H1 (cell line): ENCODE measurements at regions not wholly inside any gene's neighbourhood (a gene's known extent, or its start where the extent isn't known, plus 50 kb on each side); places are given as distances from the start of the nearest gene placed in this dataset.

Experiments used
- CTCF ChIA-PET: fragments of 300-600 bp; sonication (Branson Sonifier 250); formaldehyde crosslinking; loops from one replicate; lab custom pipeline; 2021; ENCODE audit not compliant: partially characterized antibody; lab: Charles Lee
- POLR2A ChIA-PET: fragments of 300-600 bp; sonication (Branson Sonifier 250); formaldehyde crosslinking; loops from one replicate; lab custom pipeline; 2021; ENCODE audit warnings: inconsistent platforms; ENCODE audit not compliant: partially characterized antibody; lab: Charles Lee
- DNase-seq, 2 experiments: peaks; one replicate each; pipeline versions ENCODE4 v3.0.0 to v3.0.0-alpha.2; 2010 to 2022; ENCODE audit warnings: low spot score in 2 of 2, low read depth in 1 of 2, mixed read lengths in 1 of 2
- FAIRE-seq: peaks from 2 replicates; lab custom pipeline; 2011; peaks lifted over from hg19 to GRCh38; lab: Jason Lieb, UNC
- H2AFZ ChIP-seq: 2 replicates; pipeline ENCODE4 v1.8.1; 2012; ENCODE audit warnings: low read length, inconsistent platforms
- H2AK5ac ChIP-seq: 2 replicates; pipeline ENCODE4 v1.6.1; 2013; ENCODE audit warnings: low read depth, low read length
- H2BK120ac ChIP-seq: replicated peaks from 2 replicates; pipeline ENCODE3; 2013; ENCODE audit warnings: low read depth, low read length, inconsistent platforms
- H2BK12ac ChIP-seq: 2 replicates; pipeline ENCODE4 v1.6.1; 2013; ENCODE audit warnings: low read depth, low read length
- H2BK15ac ChIP-seq: 2 replicates; pipeline ENCODE4 v1.6.1; 2013; ENCODE audit warnings: low read length
- H2BK20ac ChIP-seq: 2 replicates; pipeline ENCODE4 v1.6.1; 2013; ENCODE audit warnings: low read length
- H2BK5ac ChIP-seq: 2 replicates; pipeline ENCODE4 v1.6.1; 2013; ENCODE audit warnings: low read depth, low read length
- H3K14ac ChIP-seq: 2 replicates; pipeline ENCODE4 v1.6.1; 2013; ENCODE audit warnings: inconsistent platforms; ENCODE audit not compliant: insufficient read length
- H3K18ac ChIP-seq: 2 replicates; pipeline ENCODE4 v1.6.1; 2013; ENCODE audit warnings: low read length; ENCODE audit errors: extremely low read depth
- H3K23ac ChIP-seq: 2 replicates; pipeline ENCODE4 v1.6.1; 2013; ENCODE audit warnings: inconsistent platforms; ENCODE audit not compliant: insufficient read length
- H3K23me2 ChIP-seq: 2 replicates; pipeline ENCODE4 v1.6.1; 2013; ENCODE audit warnings: low read depth, low read length
- H3K27ac ChIP-seq: 2 replicates; pipeline ENCODE4 v1.6.1; 2011; ENCODE audit warnings: low read depth, low read length, inconsistent platforms
- H3K27me3 ChIP-seq, 4 experiments: replicated peaks in 1 of 4; 1 replicate in 1 of 4; 2 replicates in 3 of 4; pipeline versions ENCODE4 v1.6.1 to v1.8.1; 2011 to 2013; ENCODE audit warnings: low read length in 3 of 4, mild to moderate bottlenecking in 3 of 4, inconsistent platforms in 2 of 4, mixed read lengths in 2 of 4, moderate library complexity in 1 of 4; ENCODE audit not compliant: control insufficient read depth in 3 of 4, insufficient read depth in 3 of 4; ENCODE audit errors: extremely low read depth in 1 of 4
- H3K36me3 ChIP-seq, 4 experiments: 2 replicates each; pipeline versions ENCODE4 v1.6.1 to v1.8.1; 2011 to 2013; ENCODE audit warnings: mild to moderate bottlenecking in 4 of 4, low read length in 3 of 4, moderate library complexity in 2 of 4, control low read depth in 1 of 4, inconsistent platforms in 1 of 4; ENCODE audit not compliant: insufficient read depth in 4 of 4, control insufficient read depth in 2 of 4
- H3K4ac ChIP-seq: replicated peaks from 2 replicates; pipeline ENCODE3; 2013; ENCODE audit warnings: low read length, low read depth, mixed read lengths, inconsistent platforms; ENCODE audit not compliant: insufficient read length
- H3K4me1 ChIP-seq, 4 experiments: replicated peaks in 1 of 4; 1 replicate in 1 of 4; 2 replicates in 3 of 4; pipeline versions ENCODE4 v1.6.1 to v1.8.1; 2011 to 2013; ENCODE audit warnings: low read length in 3 of 4, inconsistent platforms in 2 of 4, mixed read lengths in 1 of 4; ENCODE audit not compliant: insufficient read depth in 4 of 4, control insufficient read depth in 3 of 4
- H3K4me2 ChIP-seq, 2 experiments: 2 replicates each; pipeline versions ENCODE4 v1.6.1 to v1.8.1; 2011 to 2013; ENCODE audit warnings: low read depth in 2 of 2, low read length in 2 of 2, control low read depth in 1 of 2, inconsistent platforms in 1 of 2, mild to moderate bottlenecking in 1 of 2; ENCODE audit not compliant: insufficient read depth in 1 of 2
- H3K4me3 ChIP-seq, 4 experiments: fragments of 200-600, 300-600 bp in 1 of 4; sonication (generic), shearing (Covaris generic), sonication (Bioruptor Twin) in 1 of 4; 2 replicates each; pipeline versions ENCODE4 v1.5.1 to v1.8.1; 2011 to 2016; ENCODE audit warnings: low read length in 4 of 4, low read depth in 3 of 4, control low read depth in 2 of 4, inconsistent platforms in 2 of 4, mild to moderate bottlenecking in 2 of 4, mixed read lengths in 1 of 4, moderate library complexity in 1 of 4; ENCODE audit not compliant: insufficient read depth in 2 of 4; ENCODE audit errors: extremely low read depth in 1 of 4
- H3K56ac ChIP-seq: replicated peaks from 2 replicates; pipeline ENCODE3; 2013; ENCODE audit warnings: low read depth, mild to moderate bottlenecking, mixed read lengths, low read length, inconsistent platforms; ENCODE audit not compliant: insufficient read length
- H3K79me1 ChIP-seq: 2 replicates; pipeline ENCODE4 v1.6.1; 2013; ENCODE audit warnings: low read depth, low read length, control low read depth
- H3K79me2 ChIP-seq, 2 experiments: 2 replicates each; pipeline versions ENCODE4 v1.6.1 to v1.8.1; 2012 to 2013; ENCODE audit warnings: low read length in 2 of 2, mild to moderate bottlenecking in 2 of 2, inconsistent platforms in 1 of 2; ENCODE audit not compliant: insufficient read depth in 2 of 2, control insufficient read depth in 1 of 2
- H3K9ac ChIP-seq, 4 experiments: replicated peaks in 1 of 4; 1 replicate in 1 of 4; 2 replicates in 3 of 4; pipeline versions ENCODE4 v1.6.1 to v1.8.1; 2011 to 2013; ENCODE audit warnings: low read depth in 3 of 4, low read length in 3 of 4, control low read depth in 2 of 4, mild to moderate bottlenecking in 2 of 4, moderate library complexity in 2 of 4, inconsistent platforms in 1 of 4; ENCODE audit errors: extremely low read depth in 1 of 4
- H3K9me3 ChIP-seq, 2 experiments: 2 replicates each; pipeline versions ENCODE4 v1.6.1 to v1.8.1; 2012 to 2013; ENCODE audit warnings: mild to moderate bottlenecking in 2 of 2, moderate library complexity in 2 of 2, control low read depth in 1 of 2, inconsistent platforms in 1 of 2, low read depth in 1 of 2, low read length in 1 of 2, mixed read lengths in 1 of 2; ENCODE audit not compliant: insufficient read depth in 2 of 2
- H4K20me1 ChIP-seq, 2 experiments: replicated peaks in 1 of 2; 2 replicates each; pipeline versions ENCODE3 to v1.8.1; 2011 to 2013; ENCODE audit warnings: inconsistent platforms in 2 of 2, low read length in 2 of 2, mild to moderate bottlenecking in 1 of 2; ENCODE audit not compliant: insufficient read depth in 2 of 2, control insufficient read depth in 1 of 2
- H4K5ac ChIP-seq: 2 replicates; pipeline ENCODE4 v1.6.1; 2013; ENCODE audit warnings: low read length, low read depth, mixed read lengths, inconsistent platforms; ENCODE audit not compliant: insufficient read length
- H4K8ac ChIP-seq: 2 replicates; pipeline ENCODE4 v1.8.0; 2013; ENCODE audit warnings: mild to moderate bottlenecking, moderate library complexity, low read length, inconsistent platforms; ENCODE audit not compliant: insufficient read depth; ENCODE audit errors: extremely low read depth
- H4K91ac ChIP-seq: replicated peaks from 2 replicates; pipeline ENCODE3; 2013; ENCODE audit warnings: low read length, mixed read lengths, inconsistent platforms; ENCODE audit not compliant: insufficient read length
- BCL11A ChIP-seq, 2 experiments: IDR thresholded peaks; one replicate each; pipeline ENCODE4 v1.6.1; 2011; ENCODE audit warnings: low read depth in 2 of 2, low read length in 2 of 2, mild to moderate bottlenecking in 2 of 2
- CBX8 ChIP-seq: fragments of 300-800, 300-1000 bp; sonication (generic); IDR thresholded peaks from 2 replicates; pipeline ENCODE4 v1.7.1; 2016; ENCODE audit warnings: low read depth, low read length, borderline replicate concordance
- CHD2 ChIP-seq: IDR thresholded peaks from 2 replicates; pipeline ENCODE4 v1.6.1; 2012; ENCODE audit warnings: low read length, improper control_type of control experiment
- CTBP2 ChIP-seq: IDR thresholded peaks from 2 replicates; pipeline ENCODE4 v1.7.0; 2011; ENCODE audit warnings: borderline replicate concordance, mild to moderate bottlenecking, moderate library complexity, mixed read lengths, low read length; ENCODE audit not compliant: insufficient read depth, insufficient read length
- EGR1 ChIP-seq: IDR thresholded peaks from 2 replicates; pipeline ENCODE4 v1.6.1; 2011; ENCODE audit warnings: low read depth, low read length, borderline replicate concordance
- GTF2F1 ChIP-seq: IDR thresholded peaks from 2 replicates; pipeline ENCODE4 v1.6.1; 2012; ENCODE audit warnings: low read depth, low read length, improper control_type of control experiment, borderline replicate concordance
- JUND ChIP-seq: IDR thresholded peaks from 2 replicates; pipeline ENCODE4 v1.6.1; 2011; ENCODE audit warnings: mild to moderate bottlenecking, improper control_type of control experiment, low read length
- KDM1A ChIP-seq: fragments of 200-600, 300-600 bp; sonication (generic); IDR thresholded peaks from 2 replicates; pipeline ENCODE4 v1.7.1; 2016; ENCODE audit warnings: mild to moderate bottlenecking, low read length, borderline replicate concordance
- NANOG ChIP-seq: IDR thresholded peaks from 2 replicates; pipeline ENCODE4 v1.6.1; 2011; ENCODE audit warnings: low read length, low read depth, mild to moderate bottlenecking, inconsistent platforms; ENCODE audit not compliant: insufficient read depth, poor library complexity, severe bottlenecking
- RBBP5 ChIP-seq: IDR thresholded peaks from 2 replicates; pipeline ENCODE4 v1.7.1; 2012; ENCODE audit warnings: low read depth, mild to moderate bottlenecking, inconsistent platforms, low read length, moderate library complexity, borderline replicate concordance
- SP1 ChIP-seq: IDR thresholded peaks from 2 replicates; pipeline ENCODE4 v1.6.1; 2011; ENCODE audit warnings: low read depth, low read length
- TCF12 ChIP-seq: IDR thresholded peaks from 2 replicates; pipeline ENCODE4 v1.6.1; 2011; ENCODE audit warnings: low read depth, mild to moderate bottlenecking, low read length
- WGBS, 2 experiments: shearing (Covaris generic) in 1 of 2; methylation state at CpG; one replicate each; pipeline versions ENCODE4 v1.1.6 to v1.1.7; 2013 to 2015; ENCODE audit warnings: low lambda C conversion rate in 2 of 2, mixed read lengths in 2 of 2, inconsistent platforms in 1 of 2, low coverage in 1 of 2, missing lambda C conversion rate in 1 of 2; ENCODE audit not compliant: insufficient replicate concordance in 2 of 2, insufficient coverage in 1 of 2, insufficient read length in 1 of 2; ENCODE audit errors: extremely low coverage in 1 of 2, missing lambda C conversion rate in 1 of 2; 5-methylcytosine and 5-hydroxymethylcytosine counted together
- TF ChIP-seq, protein P1 (sequence below): IDR thresholded peaks from 2 replicates; pipeline ENCODE4 v1.6.1; 2011; ENCODE audit warnings: low read depth, mild to moderate bottlenecking, low read length; ENCODE audit not compliant: insufficient read depth
- TF ChIP-seq, protein P2 (sequence below): IDR thresholded peaks from 2 replicates; pipeline ENCODE4 v1.6.1; 2012; ENCODE audit warnings: inconsistent platforms

DNA sequence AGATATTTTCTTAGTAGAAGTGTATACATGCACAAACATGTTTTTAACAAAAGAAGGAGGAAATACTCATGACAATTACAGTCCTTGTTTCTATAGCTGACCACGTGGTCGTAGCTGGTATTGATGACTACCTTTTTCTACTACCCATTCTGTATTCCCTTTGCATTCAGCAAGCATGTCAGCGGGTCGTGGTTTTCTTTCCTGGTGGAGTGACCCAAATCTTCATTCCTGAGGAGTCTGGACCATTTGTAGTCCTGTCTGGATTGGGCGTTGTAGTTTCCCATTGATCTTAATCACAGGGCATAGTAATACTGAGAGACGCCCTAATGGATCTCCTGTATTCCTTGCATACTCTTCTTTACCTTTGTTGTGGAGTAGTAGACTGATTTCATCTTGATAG, 472.1 kb upstream of the RGS6 start:
- Histone ChIP-seq H3K36me3 (peaks cover 0 to 6% (median 0%) of the 10 kb centered on the region in 4 experiments; a peak in 3 of 8 replicates), H3K27me3 (no peaks in the 10 kb centered on the region), H3K18ac (no peak overlapping the region), H3K4ac (no peak overlapping the region), H4K8ac (no peak overlapping the region), H3K14ac (no peak overlapping the region), H2AFZ (no peak overlapping the region), H3K27ac (no peak overlapping the region), H3K56ac (no peak overlapping the region), H4K91ac (no peak overlapping the region), H3K4me3 (no peak overlapping the region), H4K5ac (no peak overlapping the region), H3K79me2 (peaks cover 0 to 25% of the 10 kb centered on the region in 2 experiments; a peak in 3 of 4 replicates), H2BK5ac (no peak overlapping the region), H3K23me2 (no peaks in the 10 kb centered on the region), H3K4me1 (no peaks in the 10 kb centered on the region), H2BK20ac (no peak overlapping the region), H3K4me2 (no peak overlapping the region), H2BK15ac (no peak overlapping the region), H3K9me3 (no peaks in the 10 kb centered on the region), H3K79me1 (peaks cover 3% of the 10 kb centered on the region; the same call in 1 of the 2 replicates), H2BK120ac (no peak overlapping the region), H3K9ac (no peak overlapping the region), H2AK5ac (no peak overlapping the region), H4K20me1 (no peaks in the 10 kb centered on the region), H3K23ac (no peak overlapping the region), H2BK12ac (no peak overlapping the region)
- no peak for FAIRE-seq
- no peak for DNase-seq
- ChIA-PET CTCF (no interaction called here), POLR2A (no interaction called here)
- WGBS, 2 experiments = 96% methylated on average over 6 of the region's 6 CpGs; no CpG with 5 or more reads in 1 of the 2 experiments
- TF ChIP-seq CHD2 (no peak), JUND (no peak), NANOG (no peak), CBX8 (no peak), GTF2F1 (no peak), BCL11A (IDR thresholded peaks at IDR 0.05; ENCODE audit: low read depth in 2 of 2, low read length in 2 of 2) (no peak), TCF12 (no peak), SP1 (no peak), RBBP5 (no peak), EGR1 (no peak), CTBP2 (no peak), KDM1A (no peak)
- TF ChIP-seq, protein P1, sequence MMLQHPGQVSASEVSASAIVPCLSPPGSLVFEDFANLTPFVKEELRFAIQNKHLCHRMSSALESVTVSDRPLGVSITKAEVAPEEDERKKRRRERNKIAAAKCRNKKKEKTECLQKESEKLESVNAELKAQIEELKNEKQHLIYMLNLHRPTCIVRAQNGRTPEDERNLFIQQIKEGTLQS = no peak
- TF ChIP-seq, protein P2, sequence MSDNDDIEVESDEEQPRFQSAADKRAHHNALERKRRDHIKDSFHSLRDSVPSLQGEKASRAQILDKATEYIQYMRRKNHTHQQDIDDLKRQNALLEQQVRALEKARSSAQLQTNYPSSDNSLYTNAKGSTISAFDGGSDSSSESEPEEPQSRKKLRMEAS = no peak
